Neural cell (in vitro differentiated cells): ENCODE measurements at regions not wholly inside any gene's neighbourhood (a gene's known extent, or its start where the extent isn't known, plus 50 kb on each side); places are given as distances from the start of the nearest gene placed in this dataset.

Experiments used
- CTCF ChIP-seq: fragments of 450-650 bp; IDR thresholded peaks from 2 replicates; pipeline ENCODE4 v1.5.1; 2014; ENCODE audit warnings: antibody characterized with exemption, mild to moderate bottlenecking, moderate library complexity; ENCODE audit not compliant: poor library complexity, severe bottlenecking
- EP300 ChIP-seq: fragments of 450-650 bp; conservative IDR thresholded peaks from 2 replicates; pipeline ENCODE4 v1.6.1; 2014; ENCODE audit warnings: antibody characterized with exemption, mild to moderate bottlenecking, moderate library complexity; ENCODE audit not compliant: poor library complexity, severe bottlenecking
- EZH2 ChIP-seq: fragments of 200-600, 300-800 bp; shearing (Covaris generic), sonication (generic); IDR thresholded peaks from 2 replicates; pipeline ENCODE4 v1.6.1; 2014; ENCODE audit warnings: antibody characterized with exemption, low read length, borderline replicate concordance, mild to moderate bottlenecking; ENCODE audit not compliant: insufficient read depth, poor library complexity, severe bottlenecking
- MXI1 ChIP-seq: fragments of 450-650 bp; conservative IDR thresholded peaks from 2 replicates; pipeline ENCODE4 v1.6.1; 2014; ENCODE audit warnings: antibody characterized with exemption, mild to moderate bottlenecking; ENCODE audit not compliant: poor library complexity, severe bottlenecking
- POLR2AphosphoS5 ChIP-seq: IDR thresholded peaks from 2 replicates; pipeline ENCODE4 v1.6.1; 2012
- REST ChIP-seq: IDR thresholded peaks from 2 replicates; pipeline ENCODE4 v1.6.1; 2012; ENCODE audit warnings: borderline replicate concordance
- SMC3 ChIP-seq: fragments of 450-650 bp; conservative IDR thresholded peaks from 2 replicates; pipeline ENCODE4 v1.6.1; 2014; ENCODE audit warnings: antibody characterized with exemption, mild to moderate bottlenecking, moderate library complexity; ENCODE audit not compliant: poor library complexity

GRCh38 chr6:98470821-98471220 is 363.6 kb upstream of the POU3F2 start:
- TF ChIP-seq CTCF = no peak
- TF ChIP-seq SMC3 = no peak
- TF ChIP-seq EZH2 = no peak
- TF ChIP-seq MXI1 = no peak
- TF ChIP-seq REST = no peak
- no peak for TF ChIP-seq EP300
- TF ChIP-seq POLR2AphosphoS5 = no peak
